ENCODE measurements at regions not wholly inside any gene's neighbourhood (a gene's known extent, or its start where the extent isn't known, plus 50 kb on each side); places are given as distances from the start of the nearest gene placed in this dataset.

DNA sequence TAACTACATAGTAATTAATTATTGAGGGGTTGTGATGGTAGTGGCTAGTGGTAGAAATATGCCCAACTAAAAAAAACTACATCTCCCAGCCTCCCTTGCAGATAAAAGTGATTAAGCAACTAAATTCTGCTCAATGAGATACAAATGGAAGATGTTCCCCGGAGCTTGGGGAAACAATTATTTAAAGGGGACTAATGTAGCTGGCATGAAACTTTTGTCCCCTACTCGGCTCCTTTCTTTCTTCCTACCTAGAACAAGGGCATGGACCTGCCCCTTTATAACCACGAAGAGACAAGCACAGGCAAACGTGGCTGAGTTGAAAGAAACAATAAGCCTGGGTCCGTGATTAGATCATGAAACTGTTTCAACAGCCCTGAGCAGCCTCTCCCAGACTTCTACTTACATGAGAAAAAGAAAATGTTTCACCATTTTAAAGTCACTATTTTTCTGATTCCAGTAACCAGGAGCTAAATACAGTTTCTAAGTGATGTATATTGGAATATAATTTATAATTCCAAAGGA, 236.9 kb downstream of the SCG2 start:
- Histone ChIP-seq H2BK12ac (ENCODE audit: low read depth, low read length) (no peak overlapping the region), H3K56ac (replicated peaks; ENCODE audit: insufficient read length, low read depth, low read length) (no peak overlapping the region), H2BK120ac (replicated peaks; ENCODE audit: low read depth, low read length) (no peak overlapping the region), H3K79me1 (ENCODE audit: low read depth, low read length) (no peaks in the 10 kb centered on the region), H4K91ac (replicated peaks; ENCODE audit: insufficient read length, low read length) (no peak overlapping the region), H3K4me3 (ENCODE audit: extremely low read depth in 1 of 4, insufficient read depth in 2 of 4, low read depth in 3 of 4, low read length in 4 of 4) (no peak overlapping the region), H4K8ac (ENCODE audit: extremely low read depth, insufficient read depth, low read length) (no peak overlapping the region), H3K23ac (ENCODE audit: insufficient read length) (no peak overlapping the region), H3K4ac (replicated peaks; ENCODE audit: insufficient read length, low read depth, low read length) (no peak overlapping the region), H3K27ac (ENCODE audit: low read depth, low read length) (no peak overlapping the region), H3K14ac (ENCODE audit: insufficient read length) (no peak overlapping the region), H2AK5ac (ENCODE audit: low read depth, low read length) (no peak overlapping the region), H3K4me1 (replicated peaks in 1 of 4; ENCODE audit: control insufficient read depth in 3 of 4, insufficient read depth in 4 of 4, low read length in 3 of 4) (no peaks in the 10 kb centered on the region), H3K9ac (replicated peaks in 1 of 4; ENCODE audit: extremely low read depth in 1 of 4, low read depth in 3 of 4, low read length in 3 of 4) (no peak overlapping the region), H3K27me3 (replicated peaks in 1 of 4; ENCODE audit: control insufficient read depth in 3 of 4, extremely low read depth in 1 of 4, insufficient read depth in 3 of 4, low read length in 3 of 4) (no peaks in the 10 kb centered on the region), H4K5ac (ENCODE audit: insufficient read length, low read depth, low read length) (no peak overlapping the region), H2BK5ac (ENCODE audit: low read depth, low read length) (no peak overlapping the region), H3K18ac (ENCODE audit: extremely low read depth, low read length) (no peak overlapping the region), H3K23me2 (ENCODE audit: low read depth, low read length) (no peaks in the 10 kb centered on the region), H2BK20ac (ENCODE audit: low read length) (no peak overlapping the region), H2AFZ (ENCODE audit: low read length) (no peak overlapping the region), H3K4me2 (ENCODE audit: insufficient read depth in 1 of 2, low read depth in 2 of 2, low read length in 2 of 2) (no peak overlapping the region; a peak in 1 of 4 replicates), H4K20me1 (replicated peaks in 1 of 2; ENCODE audit: control insufficient read depth in 1 of 2, insufficient read depth in 2 of 2, low read length in 2 of 2) (no peaks in the 10 kb centered on the region), H2BK15ac (ENCODE audit: low read length) (no peak overlapping the region), H3K9me3 (ENCODE audit: insufficient read depth in 2 of 2, low read depth in 1 of 2, low read length in 1 of 2) (no peaks in the 10 kb centered on the region), H3K79me2 (ENCODE audit: control insufficient read depth in 1 of 2, insufficient read depth in 2 of 2, low read length in 2 of 2) (no peaks in the 10 kb centered on the region), H3K36me3 (ENCODE audit: control insufficient read depth in 2 of 4, insufficient read depth in 4 of 4, low read length in 3 of 4) (no peaks in the 10 kb centered on the region)
- 86% methylated on average over 5 of the region's 5 CpGs; no CpG with 5 or more reads in 1 of the 2 experiments for WGBS, 2 experiments (ENCODE audit: extremely low coverage in 1 of 2, insufficient coverage in 1 of 2, insufficient read length in 1 of 2, insufficient replicate concordance in 2 of 2, low coverage in 1 of 2, low lambda C conversion rate in 2 of 2, missing lambda C conversion rate in 1 of 2)
- DNase-seq (ENCODE audit: low read depth in 1 of 2, low spot score in 2 of 2) (no peak), FAIRE-seq (no peak)
- POLR2A ChIA-PET (ENCODE audit: partially characterized antibody), result no interaction called here
- CTCF ChIA-PET (ENCODE audit: partially characterized antibody), result interaction anchor here (1.2 kb wide), 1 partner anchor 59 kb away, joined by 3 read pairs; no protein-coding TSS in a partner anchor
- TF ChIP-seq CEBPB (IDR thresholded peaks at IDR 0.05; ENCODE audit: low read depth, low read length), result peak; percentile 46; the same call in 1 of the 2 replicates

Measured in H1 (cell line).